HG03354 (cell line): ENCODE measurements at regions not wholly inside any gene's neighbourhood (a gene's known extent, or its start where the extent isn't known, plus 50 kb on each side); places are given as distances from the start of the nearest gene placed in this dataset.

ENCODE experiments used
- ATAC-seq: cut with Tn5 transposase; IDR thresholded peaks from one replicate; pipeline ENCODE4 v1.9.1; 2021; ENCODE audit warnings: mild to moderate bottlenecking; ENCODE audit not compliant: unreplicated experiment, poor library complexity, severe bottlenecking

GRCh38 chr19:30923621-30924020 is 425.6 kb downstream of the TSHZ3 start:
- ATAC-seq: no peak

GRCh38 chr19:30923096-30923495 is 426.1 kb downstream of the TSHZ3 start:
- ATAC-seq: no peak

GRCh38 chr19:30920222-30920621 is 429.0 kb downstream of the TSHZ3 start:
- no peak for ATAC-seq

- no peak for ATAC-seq
Measured at GRCh38 chr19:30919737-30920136, 429.5 kb downstream of the TSHZ3 start.

GRCh38 chr19:30916238-30916637 is 433.0 kb downstream of the TSHZ3 start:
- ATAC-seq: no peak

GRCh38 chr19:30911491-30911890 is 437.7 kb downstream of the TSHZ3 start:
- ATAC-seq: no peak

- no peak for ATAC-seq
Measured at GRCh38 chr19:30910485-30911240, 438.6 kb downstream of the TSHZ3 start.

- ATAC-seq: no peak
Measured at GRCh38 chr19:30909216-30909615, 440.0 kb downstream of the TSHZ3 start.

- no peak for ATAC-seq
Measured at GRCh38 chr19:30908262-30908771, 440.9 kb downstream of the TSHZ3 start.

- no peak for ATAC-seq
Measured at GRCh38 chr19:30906871-30907270, 442.4 kb downstream of the TSHZ3 start.

GRCh38 chr19:30900051-30900450 is 449.2 kb downstream of the TSHZ3 start:
- no peak for ATAC-seq

GRCh38 chr19:30898353-30899103 is 450.7 kb downstream of the TSHZ3 start:
- no peak for ATAC-seq

- ATAC-seq: no peak
Measured at GRCh38 chr19:30897553-30897952, 451.7 kb downstream of the TSHZ3 start.

- ATAC-seq: no peak
Measured at GRCh38 chr19:30897034-30897433, 452.2 kb downstream of the TSHZ3 start.

GRCh38 chr19:30896554-30896953 is 452.7 kb downstream of the TSHZ3 start:
- ATAC-seq: no peak

- ATAC-seq: no peak
Measured at GRCh38 chr19:30895946-30896345, 453.3 kb downstream of the TSHZ3 start.

GRCh38 chr19:30891051-30891450 is 458.2 kb downstream of the TSHZ3 start:
- no peak for ATAC-seq

GRCh38 chr19:30890033-30890432 is 459.2 kb downstream of the TSHZ3 start:
- no peak for ATAC-seq

- ATAC-seq: no peak
Measured at GRCh38 chr19:30888937-30889336, 460.3 kb downstream of the TSHZ3 start.

- no peak for ATAC-seq
Measured at GRCh38 chr19:30887042-30887441, 462.2 kb downstream of the TSHZ3 start.

- ATAC-seq: no peak
Measured at GRCh38 chr19:30886222-30886621, 463.0 kb downstream of the TSHZ3 start.
